Osteoblast (primary cell): ENCODE measurements at regions not wholly inside any gene's neighbourhood (a gene's known extent, or its start where the extent isn't known, plus 50 kb on each side); places are given as distances from the start of the nearest gene placed in this dataset.
"Not testable (repeated sequence)": the region's sequence is repeated elsewhere in the genome, so short reads cannot be mapped to it uniquely, and the experiment has no call there.

Experiments used
- DNase-seq: peaks from one replicate; pipeline ENCODE4 v3.0.0; 2011; ENCODE audit warnings: low spot score, mixed read lengths; ENCODE audit not compliant: insufficient read length; ENCODE audit errors: missing footprints
- H2AFZ ChIP-seq: 2 replicates; pipeline ENCODE4 v1.6.0; 2011; ENCODE audit warnings: mild to moderate bottlenecking, low read length
- H3K27ac ChIP-seq: 2 replicates; pipeline ENCODE4 v1.5.1; 2011; ENCODE audit warnings: mild to moderate bottlenecking, low read depth, low read length, moderate library complexity
- H3K27me3 ChIP-seq: 2 replicates; pipeline ENCODE4 v1.6.0; 2012; ENCODE audit warnings: mild to moderate bottlenecking, control low read depth, inconsistent platforms, low read length, moderate library complexity; ENCODE audit not compliant: insufficient read depth
- H3K36me3 ChIP-seq: 2 replicates; pipeline ENCODE4 v1.5.1; 2011; ENCODE audit warnings: mild to moderate bottlenecking, low read length, control low read depth, moderate library complexity; ENCODE audit not compliant: insufficient read depth
- H3K4me1 ChIP-seq: 2 replicates; pipeline ENCODE4 v1.5.1; 2011; ENCODE audit warnings: mild to moderate bottlenecking, low read length, control low read depth, moderate library complexity; ENCODE audit not compliant: insufficient read depth
- H3K4me2 ChIP-seq: 2 replicates; pipeline ENCODE4 v1.6.0; 2011; ENCODE audit warnings: mild to moderate bottlenecking, low read length; ENCODE audit not compliant: insufficient read depth
- H3K4me3 ChIP-seq: fragments of 200-600 bp; sonication (generic); 3 replicates; pipeline ENCODE4 v1.5.1; 2012; ENCODE audit warnings: mild to moderate bottlenecking, low read length, inconsistent platforms; ENCODE audit not compliant: insufficient read depth
- H3K79me2 ChIP-seq: 2 replicates; pipeline ENCODE4 v1.6.0; 2012; ENCODE audit warnings: mild to moderate bottlenecking, low read length, control low read depth, inconsistent platforms; ENCODE audit not compliant: insufficient read depth
- H3K9me3 ChIP-seq: 2 replicates; pipeline ENCODE4 v1.5.1; 2011; ENCODE audit warnings: low read depth, low read length, control low read depth
- H4K20me1 ChIP-seq: 2 replicates; pipeline ENCODE4 v1.6.0; 2012; ENCODE audit warnings: mild to moderate bottlenecking, low read length, control low read depth; ENCODE audit not compliant: insufficient read depth
- CTCF ChIP-seq: IDR thresholded peaks from 2 replicates; pipeline ENCODE4 v1.5.1; 2011; ENCODE audit warnings: mild to moderate bottlenecking, low read depth, low read length, moderate library complexity; ENCODE audit errors: extremely low read depth

DNA sequence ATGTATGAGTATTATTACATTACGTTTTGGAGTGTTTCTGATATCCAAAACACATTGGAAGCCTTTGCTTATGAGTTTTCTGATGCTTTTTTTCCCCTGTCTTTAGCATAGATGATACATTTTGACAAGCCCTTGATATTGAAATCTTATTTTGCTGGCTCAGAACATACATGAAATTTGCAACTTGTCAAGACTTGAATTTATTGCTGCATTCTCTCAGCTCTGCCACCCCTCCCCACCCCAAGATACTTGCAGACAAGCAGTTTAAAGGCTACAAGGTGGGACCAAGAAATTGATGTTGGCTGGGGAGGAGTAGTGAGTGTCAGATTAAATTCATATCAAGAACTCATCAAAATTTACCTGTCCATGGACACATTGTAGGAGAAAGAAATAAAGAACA lies 160.2 kb downstream of the GJA1 start:
- Histone ChIP-seq H3K4me2 (no peak overlapping the region), H3K27me3 (no peaks in the 10 kb centered on the region), H4K20me1 (no peaks in the 10 kb centered on the region), H3K27ac (no peak overlapping the region), H3K4me1 (peaks cover 4% of the 10 kb centered on the region), H3K36me3 (no peaks in the 10 kb centered on the region), H3K4me3 (no peak overlapping the region), H3K79me2 (no peaks in the 10 kb centered on the region), H2AFZ (no peak overlapping the region), H3K9me3 (no peaks in the 10 kb centered on the region)
- no peak for DNase-seq
- no peak for TF ChIP-seq CTCF

GRCh38 chr6:121596441-121596840 lies 161.0 kb downstream of the GJA1 start:
- no peak for DNase-seq
- no peak for TF ChIP-seq CTCF
- no peaks in the 10 kb centered on the region for H3K79me2 ChIP-seq

DNA sequence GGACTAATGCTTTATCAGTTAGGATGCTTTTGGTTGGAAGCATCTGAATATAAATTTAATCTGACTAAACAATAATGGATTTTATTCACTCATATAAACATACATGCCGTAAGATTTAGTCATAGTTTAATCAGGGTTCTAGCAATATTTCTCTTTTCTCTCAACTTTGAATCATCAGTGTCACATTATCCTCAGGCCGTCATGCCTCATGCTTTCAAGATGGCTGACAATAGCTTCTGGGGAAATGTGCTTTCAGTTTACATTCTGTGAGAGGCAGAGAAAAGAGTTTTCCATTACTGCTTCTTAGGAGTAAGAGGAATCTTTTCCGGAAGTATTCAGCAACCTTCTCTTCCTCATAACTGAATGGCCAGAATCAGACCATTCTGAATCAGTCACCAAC lies 162.2 kb downstream of the GJA1 start:
- no peak for TF ChIP-seq CTCF
- no peaks in the 10 kb centered on the region for H3K27me3 ChIP-seq
- H3K4me2 ChIP-seq, result no peak overlapping the region
- H4K20me1 ChIP-seq, result no peaks in the 10 kb centered on the region
- peak overlapping the region; percentile 71 for H3K27ac ChIP-seq
- H3K4me1 ChIP-seq, result peaks cover 4% of the 10 kb centered on the region
- H3K79me2 ChIP-seq, result no peaks in the 10 kb centered on the region
- H2AFZ ChIP-seq, result peak overlapping the region; percentile 90
- no peaks in the 10 kb centered on the region for H3K9me3 ChIP-seq
- H3K36me3 ChIP-seq, result no peaks in the 10 kb centered on the region
- H3K4me3 ChIP-seq, result no peak overlapping the region
- peak; percentile 69 for DNase-seq

More at GRCh38 chr6:121596441-121596840, 161.0 kb downstream of the GJA1 start:
- Histone ChIP-seq H3K36me3 (no peaks in the 10 kb centered on the region), H3K4me2 (no peak overlapping the region), H4K20me1 (no peaks in the 10 kb centered on the region), H3K27me3 (no peaks in the 10 kb centered on the region), H2AFZ (no peak overlapping the region), H3K27ac (no peak overlapping the region), H3K9me3 (no peaks in the 10 kb centered on the region), H3K4me1 (peaks cover 4% of the 10 kb centered on the region), H3K4me3 (no peak overlapping the region)

DNA sequence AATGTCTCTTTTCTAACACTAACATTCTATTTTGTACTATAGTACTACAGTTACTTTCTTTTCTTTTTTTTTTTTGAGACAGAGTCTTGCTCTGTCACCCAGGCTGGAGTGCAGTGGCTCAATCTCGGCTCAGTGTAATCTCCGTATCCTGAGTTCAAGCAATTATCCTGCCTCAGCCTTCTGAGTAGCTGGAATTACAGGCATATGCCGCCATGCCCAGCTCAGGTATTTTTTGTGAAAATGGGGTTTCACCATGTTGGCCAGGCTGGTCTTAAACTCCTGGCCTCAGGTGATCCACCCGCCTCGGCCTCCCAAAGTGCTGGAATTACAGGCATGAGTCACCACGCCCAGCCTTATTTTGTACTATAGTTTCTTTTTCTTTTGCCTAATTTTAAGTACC lies 163.9 kb downstream of the GJA1 start:
- H4K20me1 ChIP-seq, H3K27ac ChIP-seq, H2AFZ ChIP-seq, H3K27me3 ChIP-seq, H3K79me2 ChIP-seq, H3K36me3 ChIP-seq, H3K4me2 ChIP-seq, H3K9me3 ChIP-seq, DNase-seq, H3K4me1 ChIP-seq, H3K4me3 ChIP-seq: not testable (repeated sequence)
